ENCODE measurements at regions not wholly inside any gene's neighbourhood (a gene's known extent, or its start where the extent isn't known, plus 50 kb on each side); places are given as distances from the start of the nearest gene placed in this dataset.
A peak's percentile ranks its signal among the peaks of the same experiment; 100 is the strongest.

DNA sequence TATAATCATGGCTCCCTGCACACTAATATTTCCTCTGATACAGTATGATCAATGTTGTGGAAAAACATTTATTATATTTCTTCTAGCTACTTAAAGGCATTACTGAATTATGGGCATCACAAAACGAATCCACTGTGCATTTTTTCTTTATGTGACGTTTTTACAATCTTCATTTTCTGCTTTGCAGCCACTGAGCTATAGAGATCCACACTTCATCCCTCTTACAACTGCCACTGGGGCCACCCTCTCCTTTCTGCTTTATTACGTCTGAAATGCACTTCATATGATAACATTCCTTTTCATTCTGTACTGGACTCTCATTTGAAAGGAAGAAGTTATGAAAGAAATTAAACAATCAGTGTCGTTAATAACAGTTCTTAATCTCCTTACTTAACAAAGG lies 394.5 kb upstream of the HNRNPA3 start:
- no peak overlapping the region for H3K4me3 ChIP-seq
- TF ChIP-seq POLR2A (IDR thresholded peaks at IDR 0.05) (no peak), CTCF (IDR thresholded peaks at IDR 0.05) (no peak)
- DNase-seq = no peak
- H3K27me3 ChIP-seq = no peaks in the 10 kb centered on the region
- no peaks in the 10 kb centered on the region for H3K9me3 ChIP-seq
- H3K4me1 ChIP-seq = peaks cover 13% of the 10 kb centered on the region
- H3K27ac ChIP-seq = no peak overlapping the region
- intact Hi-C loops (cut with DNase I; ENCODE audit: low total_unique reads) = no loop called here
- 77 to 84% methylated on average over 4 of the region's 4 CpGs for WGBS, 2 donors
- no peaks in the 10 kb centered on the region for H3K36me3 ChIP-seq (ENCODE audit: low read depth, missing control alignments)

DNA sequence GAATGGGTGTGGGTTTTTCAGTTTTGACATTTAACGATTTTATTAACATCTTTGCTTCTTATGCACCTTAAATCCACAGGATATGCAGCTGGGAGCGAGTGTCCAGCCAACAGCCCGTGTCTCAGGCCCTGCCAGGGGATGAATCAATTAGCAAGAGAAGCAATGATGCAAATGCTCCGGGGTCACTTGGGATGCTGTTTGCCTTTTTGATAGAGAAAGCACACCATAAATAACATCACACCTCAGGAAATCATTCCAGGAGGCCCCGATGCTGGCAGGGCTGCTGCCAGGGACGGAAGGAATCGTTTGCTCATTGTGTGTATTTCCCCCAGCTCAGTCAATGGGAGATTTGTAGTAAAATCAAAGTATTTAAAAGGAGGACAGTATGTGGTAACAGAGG lies 394.0 kb upstream of the HNRNPA3 start:
- H3K9me3 ChIP-seq = no peaks in the 10 kb centered on the region
- peaks cover 7% of the 10 kb centered on the region for H3K4me1 ChIP-seq
- WGBS, 2 donors = 69 to 81% methylated on average over 7 of the region's 7 CpGs
- DNase-seq = no peak
- no peaks in the 10 kb centered on the region for H3K36me3 ChIP-seq (ENCODE audit: low read depth, missing control alignments)
- no peak overlapping the region for H3K27ac ChIP-seq
- intact Hi-C loops (cut with DNase I; ENCODE audit: low total_unique reads) = no loop called here
- H3K4me3 ChIP-seq = no peak overlapping the region
- no peak for TF ChIP-seq CTCF (IDR thresholded peaks at IDR 0.05)
- TF ChIP-seq POLR2A (IDR thresholded peaks at IDR 0.05) = no peak
- H3K27me3 ChIP-seq = no peaks in the 10 kb centered on the region

- intact Hi-C loops (cut with DNase I; ENCODE audit: low total_unique reads) = no loop called here
- no peak overlapping the region for H3K4me3 ChIP-seq
- H3K27me3 ChIP-seq = no peaks in the 10 kb centered on the region
- DNase-seq = no peak
- H3K4me1 ChIP-seq = peaks cover under 1% of the 10 kb centered on the region
- H3K9me3 ChIP-seq = no peaks in the 10 kb centered on the region
- TF ChIP-seq POLR2A (IDR thresholded peaks at IDR 0.05) = no peak
- no peak for TF ChIP-seq CTCF (IDR thresholded peaks at IDR 0.05)
- no peaks in the 10 kb centered on the region for H3K36me3 ChIP-seq (ENCODE audit: low read depth, missing control alignments)
- no peak overlapping the region for H3K27ac ChIP-seq
- 87 to 89% methylated on average over 4 of the region's 4 CpGs for whole genome bisulfite sequencing, 2 donors
Observed at GRCh38 chr2:176819306-176819705, 393.3 kb upstream of the HNRNPA3 start.

DNA sequence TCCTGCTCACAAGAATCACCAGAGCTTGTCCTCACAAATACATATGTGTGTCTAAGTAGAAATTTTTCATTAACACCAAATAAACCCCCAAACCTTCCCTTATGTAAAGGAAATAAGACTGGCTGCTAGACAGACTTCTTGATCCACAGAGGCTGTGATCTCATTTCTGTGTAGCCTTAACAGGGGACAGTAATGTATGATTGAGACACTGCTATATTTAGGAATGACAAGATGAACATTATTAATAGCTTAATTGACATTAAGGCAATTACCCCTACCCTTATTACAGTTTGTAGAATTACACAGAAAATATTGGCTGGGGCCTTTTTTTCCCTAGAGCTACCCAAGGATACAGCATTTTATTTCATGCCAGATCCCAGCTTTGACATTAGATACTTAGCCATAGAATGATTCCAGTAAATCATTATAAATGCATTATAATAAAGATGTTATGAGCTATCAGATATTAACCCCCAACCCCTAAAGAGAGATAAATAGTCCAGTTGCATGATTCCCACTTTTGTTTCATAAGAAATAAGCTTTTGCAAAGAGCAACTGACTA lies 392.1 kb upstream of the HNRNPA3 start:
- H3K27ac ChIP-seq = no peak overlapping the region
- no peaks in the 10 kb centered on the region for H3K27me3 ChIP-seq
- no peak for TF ChIP-seq CTCF (IDR thresholded peaks at IDR 0.05)
- TF ChIP-seq POLR2A (IDR thresholded peaks at IDR 0.05) = no peak
- DNase-seq = no peak
- H3K4me1 ChIP-seq = no peaks in the 10 kb centered on the region
- no peak overlapping the region for H3K4me3 ChIP-seq
- intact Hi-C loops (cut with DNase I; ENCODE audit: low total_unique reads) = no loop called here
- H3K36me3 ChIP-seq (ENCODE audit: low read depth, missing control alignments) = no peaks in the 10 kb centered on the region
- no peaks in the 10 kb centered on the region for H3K9me3 ChIP-seq

DNA sequence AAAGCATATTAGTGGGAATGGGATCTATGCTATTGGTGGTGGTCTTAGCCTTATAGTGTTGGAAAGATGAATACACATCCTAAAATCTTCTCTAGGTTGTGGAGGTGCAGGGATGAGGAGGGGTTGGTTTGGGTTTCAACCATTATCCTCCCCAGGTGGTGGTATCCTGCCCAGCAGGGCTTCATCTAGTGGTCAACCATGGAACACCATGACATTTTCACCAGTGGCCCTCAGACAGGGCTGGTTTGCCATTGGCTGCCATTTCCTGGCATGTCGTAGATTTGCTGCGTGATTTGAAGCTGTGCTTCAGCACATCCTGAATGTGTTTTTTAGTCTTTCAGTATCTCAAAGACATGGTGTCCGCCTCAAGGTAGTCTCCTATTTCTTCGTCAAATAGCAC lies 391.2 kb upstream of the HNRNPA3 start:
- no peak overlapping the region for H3K27ac ChIP-seq
- DNase-seq = no peak
- H3K9me3 ChIP-seq = no peaks in the 10 kb centered on the region
- no peak overlapping the region for H3K4me3 ChIP-seq
- no peaks in the 10 kb centered on the region for H3K27me3 ChIP-seq
- 98% methylated on average over 4 of the region's 4 CpGs for WGBS, 2 donors
- no peaks in the 10 kb centered on the region for H3K4me1 ChIP-seq
- no peaks in the 10 kb centered on the region for H3K36me3 ChIP-seq (ENCODE audit: low read depth, missing control alignments)
- intact Hi-C loops (cut with DNase I; ENCODE audit: low total_unique reads) = no loop called here
- TF ChIP-seq CTCF (IDR thresholded peaks at IDR 0.05) = peak in 2 of 3 experiments; percentile 5 to 9
- no peak for TF ChIP-seq POLR2A (IDR thresholded peaks at IDR 0.05)
